GM18505 (cell line): ENCODE measurements at regions not wholly inside any gene's neighbourhood (a gene's known extent, or its start where the extent isn't known, plus 50 kb on each side); places are given as distances from the start of the nearest gene placed in this dataset.

ENCODE experiments used
- ATAC-seq: cut with Tn5 transposase; IDR thresholded peaks from one replicate; pipeline ENCODE4 v1.9.1; 2021; ENCODE audit not compliant: unreplicated experiment
- POLR2A ChIP-seq: IDR thresholded peaks from 4 replicates; pipeline ENCODE4 v1.6.1; 2011; ENCODE audit warnings: borderline replicate concordance; ENCODE audit not compliant: insufficient read depth, insufficient read length; ENCODE audit errors: extremely low read depth

GRCh38 chr3:18843188-18843587 lies 305.1 kb upstream of the KCNH8 start:
- no peak for TF ChIP-seq POLR2A
- no peak for ATAC-seq

GRCh38 chr3:18841422-18842343 lies 306.6 kb upstream of the KCNH8 start:
- no peak for TF ChIP-seq POLR2A
- ATAC-seq, result no peak

GRCh38 chr3:18840535-18841137 lies 307.7 kb upstream of the KCNH8 start:
- TF ChIP-seq POLR2A, result no peak
- no peak for ATAC-seq

GRCh38 chr3:18838758-18839157 lies 309.6 kb upstream of the KCNH8 start:
- ATAC-seq, result no peak
- no peak for TF ChIP-seq POLR2A

- ATAC-seq, result no peak
- TF ChIP-seq POLR2A, result no peak
Measured at GRCh38 chr3:18837137-18837755, 311.1 kb upstream of the KCNH8 start.

- ATAC-seq, result no peak
- no peak for TF ChIP-seq POLR2A
Measured at GRCh38 chr3:18835021-18835420, 313.3 kb upstream of the KCNH8 start.

- no peak for ATAC-seq
- no peak for TF ChIP-seq POLR2A
Measured at GRCh38 chr3:18830087-18830486, 318.2 kb upstream of the KCNH8 start.

- TF ChIP-seq POLR2A, result no peak
- ATAC-seq, result no peak
Measured at GRCh38 chr3:18828637-18829036, 319.7 kb upstream of the KCNH8 start.

GRCh38 chr3:18827664-18828063 lies 320.6 kb upstream of the KCNH8 start:
- TF ChIP-seq POLR2A, result no peak
- ATAC-seq, result no peak

- no peak for ATAC-seq
- no peak for TF ChIP-seq POLR2A
Measured at GRCh38 chr3:18825665-18826064, 322.6 kb upstream of the KCNH8 start.

- no peak for TF ChIP-seq POLR2A
- ATAC-seq, result no peak
Measured at GRCh38 chr3:18813300-18813699, 335.0 kb upstream of the KCNH8 start.

GRCh38 chr3:18812316-18812715 lies 336.0 kb upstream of the KCNH8 start:
- no peak for TF ChIP-seq POLR2A
- ATAC-seq, result no peak

GRCh38 chr3:18810306-18810661 lies 338.0 kb upstream of the KCNH8 start:
- no peak for ATAC-seq
- no peak for TF ChIP-seq POLR2A
